ENCODE measurements at regions not wholly inside any gene's neighbourhood (a gene's known extent, or its start where the extent isn't known, plus 50 kb on each side); places are given as distances from the start of the nearest gene placed in this dataset.

DNA sequence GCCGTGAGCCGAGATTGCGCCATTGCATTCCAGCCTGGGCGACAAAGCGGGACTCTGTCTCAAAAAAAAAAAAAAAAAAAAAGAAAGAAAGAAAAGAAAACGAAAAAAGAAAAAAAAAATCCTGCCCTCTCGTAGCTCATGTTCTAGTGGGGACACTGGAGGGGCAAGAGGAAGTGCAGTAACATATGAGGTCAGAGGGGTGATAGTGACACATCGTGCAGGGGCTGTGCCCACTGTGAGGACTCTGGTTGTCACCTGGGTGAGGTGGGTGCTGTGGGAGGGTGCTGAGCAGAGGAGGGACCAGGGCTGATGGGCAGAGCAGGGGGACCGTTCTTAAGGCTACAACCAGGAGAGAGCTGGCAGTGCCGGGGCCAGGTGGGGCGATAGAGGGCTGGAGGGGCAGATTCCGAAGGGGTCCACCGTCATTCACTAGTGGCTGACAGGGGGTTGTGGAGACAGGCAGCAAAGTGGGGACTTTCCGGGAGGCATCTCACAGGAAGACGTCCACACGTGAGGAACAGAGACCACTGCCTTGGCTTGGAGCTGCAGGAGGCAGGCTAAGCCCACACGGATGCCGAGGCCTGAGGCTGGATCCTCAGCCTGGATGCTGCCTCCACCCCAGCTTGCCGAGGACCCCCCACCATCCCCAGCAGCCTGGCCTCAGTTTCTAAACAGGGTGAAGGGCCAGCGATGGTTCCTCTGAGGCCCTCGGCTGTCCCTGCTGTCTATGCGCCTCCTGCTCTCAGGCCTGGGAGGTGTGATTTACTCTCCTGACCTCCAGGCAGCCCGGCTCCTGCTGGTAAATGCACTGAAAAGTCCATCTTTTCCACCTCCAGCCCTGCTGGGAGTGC lies 154.3 kb upstream of the IQSEC1 start:
- no peak for DNase-seq
- Histone ChIP-seq H3K4me1 (ENCODE audit: low read length) (no peaks in the 10 kb centered on the region), H3K27ac (ENCODE audit: low read length) (no peak overlapping the region), H2AFZ (ENCODE audit: low read length) (no peak overlapping the region), H4K20me1 (ENCODE audit: insufficient read depth, low read depth, low read length) (peaks cover 13% of the 10 kb centered on the region; the same call in 1 of the 2 replicates), H3K27me3 (ENCODE audit: low read length) (no peaks in the 10 kb centered on the region), H3K9me3 (ENCODE audit: low read length) (no peaks in the 10 kb centered on the region), H3K36me3 (ENCODE audit: insufficient read depth, low read length) (no peaks in the 10 kb centered on the region), H3K4me3 (ENCODE audit: low read length) (no peak overlapping the region), H3K79me2 (ENCODE audit: low read length) (no peaks in the 10 kb centered on the region), H3K9ac (ENCODE audit: low read length) (no peak overlapping the region), H3K9me2 (replicated peaks; ENCODE audit: insufficient read depth, low read length) (no peaks in the 10 kb centered on the region), H3K4me2 (ENCODE audit: low read depth, low read length, poor library complexity, severe bottlenecking) (no peak overlapping the region)

DNA sequence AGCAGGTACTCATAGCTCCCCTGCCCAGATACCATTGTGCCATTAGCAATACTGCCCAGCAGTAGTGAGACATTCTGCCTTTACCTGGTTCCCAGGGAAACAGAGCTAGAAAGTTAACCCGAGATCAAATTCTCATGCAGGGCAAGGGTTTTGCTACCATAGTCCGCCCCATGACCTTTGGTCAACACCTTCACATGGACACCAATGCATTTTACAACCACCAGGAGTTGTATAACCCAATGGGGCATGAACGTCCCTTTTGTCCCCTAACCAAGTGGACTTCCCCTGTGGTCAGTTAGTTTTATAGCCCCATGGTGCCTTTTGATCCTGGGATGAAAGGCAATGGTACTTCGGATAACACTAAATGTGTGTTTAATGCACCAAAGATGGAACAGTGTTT lies 151.7 kb upstream of the IQSEC1 start:
- Histone ChIP-seq H3K9ac (ENCODE audit: low read length) (no peak overlapping the region), H3K9me3 (ENCODE audit: low read length) (no peaks in the 10 kb centered on the region), H3K27ac (ENCODE audit: low read length) (no peak overlapping the region), H3K79me2 (ENCODE audit: low read length) (no peaks in the 10 kb centered on the region), H3K9me2 (replicated peaks; ENCODE audit: insufficient read depth, low read length) (no peaks in the 10 kb centered on the region), H3K4me1 (ENCODE audit: low read length) (no peaks in the 10 kb centered on the region), H3K4me2 (ENCODE audit: low read depth, low read length, poor library complexity, severe bottlenecking) (no peak overlapping the region), H3K4me3 (ENCODE audit: low read length) (no peak overlapping the region), H4K20me1 (ENCODE audit: insufficient read depth, low read depth, low read length) (peaks cover 18% of the 10 kb centered on the region; the same call in 1 of the 2 replicates), H3K27me3 (ENCODE audit: low read length) (no peaks in the 10 kb centered on the region), H3K36me3 (ENCODE audit: insufficient read depth, low read length) (no peaks in the 10 kb centered on the region), H2AFZ (ENCODE audit: low read length) (no peak overlapping the region)
- no peak for DNase-seq

DNA sequence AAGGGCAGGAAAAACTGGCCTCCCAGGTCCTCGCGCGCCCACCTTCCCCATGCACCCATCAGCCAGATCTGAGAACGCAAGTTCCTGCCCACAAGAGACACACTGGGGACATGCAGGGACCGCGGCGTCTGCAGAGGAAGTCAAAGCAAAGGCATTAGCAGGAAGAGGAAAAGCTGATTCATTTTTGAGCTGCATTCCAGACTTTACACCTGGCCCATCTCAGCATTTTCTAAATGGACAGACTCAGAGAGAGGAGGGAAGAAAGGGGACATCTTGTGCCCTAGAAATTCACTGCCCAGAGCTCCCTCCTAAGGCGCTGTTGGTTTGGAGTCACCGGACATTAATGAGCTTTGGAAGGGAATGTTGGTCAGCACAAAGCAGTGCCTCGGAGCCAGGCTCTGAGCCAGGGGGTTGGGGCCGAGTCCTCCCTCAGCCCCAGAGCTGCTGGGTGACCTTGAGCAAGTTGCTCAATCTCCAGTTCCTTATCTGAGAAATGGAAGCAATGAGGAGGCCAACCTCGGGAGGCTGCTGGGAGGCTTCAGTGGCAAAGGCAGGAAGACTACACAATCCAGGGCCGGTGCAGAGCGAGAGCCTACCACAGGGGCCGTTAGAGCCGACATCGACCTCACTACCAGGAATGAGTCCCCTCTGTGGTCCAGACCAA lies 150.5 kb upstream of the IQSEC1 start:
- H3K4me2 ChIP-seq (ENCODE audit: low read depth, low read length, poor library complexity, severe bottlenecking) = no peak overlapping the region

DNA sequence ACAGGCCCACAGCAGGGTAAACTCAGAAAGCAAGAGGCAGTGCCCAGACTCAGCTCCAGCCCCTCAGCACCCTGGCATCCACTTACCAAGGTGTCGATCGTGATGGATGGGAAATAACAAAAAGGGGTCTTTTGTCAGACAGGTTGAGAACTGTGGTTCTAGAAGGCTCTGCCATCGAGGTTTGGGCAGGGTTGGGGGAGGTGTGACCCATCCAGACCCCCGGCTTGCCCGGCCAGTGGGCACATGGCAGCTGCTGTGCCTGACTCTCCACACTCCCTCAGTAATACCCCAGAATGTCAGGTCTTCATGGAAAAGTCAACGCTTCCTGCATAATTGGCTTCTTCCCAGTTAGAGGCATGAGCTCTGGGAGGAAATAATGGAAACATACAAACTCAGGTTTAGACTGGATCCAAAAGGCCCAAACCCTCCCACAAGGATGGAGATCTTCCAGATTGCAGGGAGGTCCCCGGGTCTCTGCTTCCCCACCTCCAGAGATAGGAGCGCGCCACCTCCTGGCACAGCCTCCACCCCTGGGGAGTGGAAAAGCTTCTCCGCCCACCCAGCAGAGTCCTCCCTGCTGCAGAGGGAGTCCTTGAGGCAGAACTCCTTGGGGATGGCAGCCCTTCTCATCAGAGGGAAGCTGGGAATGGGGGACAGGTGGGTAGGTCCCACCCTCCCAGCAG lies 149.8 kb upstream of the IQSEC1 start:
- H4K20me1 ChIP-seq (ENCODE audit: insufficient read depth, low read depth, low read length) = peaks cover 25% of the 10 kb centered on the region; the same call in 1 of the 2 replicates
- no peaks in the 10 kb centered on the region for H3K4me1 ChIP-seq (ENCODE audit: low read length)
- H3K9me2 ChIP-seq (replicated peaks; ENCODE audit: insufficient read depth, low read length) = no peaks in the 10 kb centered on the region
- no peaks in the 10 kb centered on the region for H3K36me3 ChIP-seq (ENCODE audit: insufficient read depth, low read length)
- no peak overlapping the region for H3K27ac ChIP-seq (ENCODE audit: low read length)
- no peak overlapping the region for H2AFZ ChIP-seq (ENCODE audit: low read length)
- no peaks in the 10 kb centered on the region for H3K79me2 ChIP-seq (ENCODE audit: low read length)
- no peak overlapping the region for H3K4me3 ChIP-seq (ENCODE audit: low read length)
- H3K27me3 ChIP-seq (ENCODE audit: low read length) = no peaks in the 10 kb centered on the region
- no peak overlapping the region for H3K4me2 ChIP-seq (ENCODE audit: low read depth, low read length, poor library complexity, severe bottlenecking)
- no peaks in the 10 kb centered on the region for H3K9me3 ChIP-seq (ENCODE audit: low read length)
- no peak overlapping the region for H3K9ac ChIP-seq (ENCODE audit: low read length)
- DNase-seq = no peak

More for the DNA sequence above, 150.5 kb upstream of the IQSEC1 start:
- peaks cover 20% of the 10 kb centered on the region; the same call in 1 of the 2 replicates for H4K20me1 ChIP-seq (ENCODE audit: insufficient read depth, low read depth, low read length)
- H3K27me3 ChIP-seq (ENCODE audit: low read length) = no peaks in the 10 kb centered on the region
- H3K4me1 ChIP-seq (ENCODE audit: low read length) = no peaks in the 10 kb centered on the region
- H3K4me3 ChIP-seq (ENCODE audit: low read length) = no peak overlapping the region
- no peak overlapping the region for H3K27ac ChIP-seq (ENCODE audit: low read length)
- H3K36me3 ChIP-seq (ENCODE audit: insufficient read depth, low read length) = no peaks in the 10 kb centered on the region
- no peaks in the 10 kb centered on the region for H3K9me2 ChIP-seq (replicated peaks; ENCODE audit: insufficient read depth, low read length)
- no peak overlapping the region for H2AFZ ChIP-seq (ENCODE audit: low read length)
- no peak for DNase-seq
- H3K9ac ChIP-seq (ENCODE audit: low read length) = no peak overlapping the region
- no peaks in the 10 kb centered on the region for H3K9me3 ChIP-seq (ENCODE audit: low read length)
- no peaks in the 10 kb centered on the region for H3K79me2 ChIP-seq (ENCODE audit: low read length)

DNA sequence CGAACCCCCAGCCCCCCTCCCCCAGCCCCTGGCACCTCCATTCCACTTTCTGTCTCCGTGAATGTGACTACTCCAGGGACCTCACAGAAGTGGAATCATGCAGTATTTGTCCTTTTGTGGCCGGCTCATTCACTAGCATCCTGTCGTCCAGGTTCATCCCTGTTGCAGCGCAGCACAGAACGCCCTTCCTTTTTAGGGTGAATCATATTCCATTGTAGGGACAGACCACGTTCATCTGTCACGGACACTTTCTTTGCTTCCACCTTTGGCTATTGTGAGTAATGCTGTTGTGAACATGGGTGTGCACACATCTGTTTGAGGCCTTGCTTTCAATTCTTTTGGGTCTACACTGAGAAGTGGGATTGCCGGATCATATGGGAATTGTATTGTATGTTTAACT lies 148.9 kb upstream of the IQSEC1 start:
- Histone ChIP-seq H4K20me1 (ENCODE audit: insufficient read depth, low read depth, low read length) (peaks cover 32% of the 10 kb centered on the region), H3K9me2 (replicated peaks; ENCODE audit: insufficient read depth, low read length) (no peaks in the 10 kb centered on the region), H3K4me3 (ENCODE audit: low read length) (no peak overlapping the region)

DNA sequence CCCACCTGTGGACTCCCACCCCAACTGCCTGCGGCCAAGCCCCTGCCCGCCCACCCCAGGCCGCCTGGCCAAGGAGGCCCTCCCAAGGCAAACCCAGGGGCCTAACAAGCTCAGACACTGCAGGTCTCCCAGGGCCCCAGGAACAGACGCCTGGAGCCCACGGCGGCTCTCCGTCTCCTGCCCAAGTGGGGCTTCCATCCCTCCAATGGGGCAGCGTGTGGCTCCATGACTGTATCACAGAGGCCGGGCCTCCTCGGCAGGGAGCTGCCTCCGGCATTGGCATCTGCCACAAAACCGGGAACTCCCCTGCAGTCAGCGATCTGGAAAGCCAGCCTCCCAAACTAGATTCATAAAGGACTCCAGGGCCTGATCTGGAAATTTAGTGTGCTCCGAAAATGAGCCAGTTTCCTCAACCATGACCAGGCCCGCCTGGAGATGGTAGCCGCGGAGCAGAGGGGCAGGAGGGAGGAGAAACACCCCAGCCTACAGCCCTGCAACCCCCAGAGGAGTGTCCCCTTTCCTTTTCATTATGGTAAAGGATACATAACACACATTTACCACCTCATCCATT lies 148.3 kb upstream of the IQSEC1 start:
- no peaks in the 10 kb centered on the region for H3K9me3 ChIP-seq (ENCODE audit: low read length)
- H3K9ac ChIP-seq (ENCODE audit: low read length) = no peak overlapping the region
- no peak overlapping the region for H3K27ac ChIP-seq (ENCODE audit: low read length)
- H3K4me2 ChIP-seq (ENCODE audit: low read depth, low read length, poor library complexity, severe bottlenecking) = no peak overlapping the region
- no peaks in the 10 kb centered on the region for H3K27me3 ChIP-seq (ENCODE audit: low read length)
- H3K4me1 ChIP-seq (ENCODE audit: low read length) = no peaks in the 10 kb centered on the region
- H2AFZ ChIP-seq (ENCODE audit: low read length) = no peak overlapping the region
- peaks cover 36% of the 10 kb centered on the region for H4K20me1 ChIP-seq (ENCODE audit: insufficient read depth, low read depth, low read length)
- no peaks in the 10 kb centered on the region for H3K79me2 ChIP-seq (ENCODE audit: low read length)
- no peaks in the 10 kb centered on the region for H3K36me3 ChIP-seq (ENCODE audit: insufficient read depth, low read length)
- no peak for DNase-seq
- H3K4me3 ChIP-seq (ENCODE audit: low read length) = no peak overlapping the region
- H3K9me2 ChIP-seq (replicated peaks; ENCODE audit: insufficient read depth, low read length) = no peaks in the 10 kb centered on the region

More for the DNA sequence above, 148.9 kb upstream of the IQSEC1 start:
- Histone ChIP-seq H3K27ac (ENCODE audit: low read length) (no peak overlapping the region), H3K9me3 (ENCODE audit: low read length) (no peaks in the 10 kb centered on the region), H3K4me2 (ENCODE audit: low read depth, low read length, poor library complexity, severe bottlenecking) (no peak overlapping the region), H3K79me2 (ENCODE audit: low read length) (no peaks in the 10 kb centered on the region), H3K4me1 (ENCODE audit: low read length) (no peaks in the 10 kb centered on the region), H3K27me3 (ENCODE audit: low read length) (no peaks in the 10 kb centered on the region), H3K9ac (ENCODE audit: low read length) (no peak overlapping the region), H2AFZ (ENCODE audit: low read length) (no peak overlapping the region), H3K36me3 (ENCODE audit: insufficient read depth, low read length) (no peaks in the 10 kb centered on the region)
- no peak for DNase-seq

DNA sequence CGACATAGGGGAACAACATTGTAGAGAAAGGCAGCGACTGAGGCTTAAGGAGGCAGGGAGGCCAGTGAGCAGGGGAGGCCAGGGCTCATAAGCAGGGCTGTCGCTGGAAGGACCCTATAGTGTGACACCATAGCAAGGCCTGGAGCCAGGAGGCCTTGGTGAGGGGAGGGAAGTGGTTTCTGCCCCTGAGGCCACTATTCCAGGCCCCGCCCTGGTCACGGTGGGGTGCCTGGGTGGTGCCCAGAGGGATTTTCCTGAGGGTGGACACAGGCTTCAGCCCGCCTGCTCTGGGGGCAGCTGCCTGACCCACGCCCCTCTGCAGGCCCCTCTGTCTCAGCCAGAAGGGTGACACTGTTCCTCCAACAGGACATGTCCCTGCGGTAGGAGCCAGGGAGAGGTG lies 147.8 kb upstream of the IQSEC1 start:
- Histone ChIP-seq H3K27ac (ENCODE audit: low read length) (no peak overlapping the region), H2AFZ (ENCODE audit: low read length) (no peak overlapping the region), H3K79me2 (ENCODE audit: low read length) (no peaks in the 10 kb centered on the region), H3K9me3 (ENCODE audit: low read length) (no peaks in the 10 kb centered on the region), H3K9me2 (replicated peaks; ENCODE audit: insufficient read depth, low read length) (no peaks in the 10 kb centered on the region), H3K4me3 (ENCODE audit: low read length) (no peak overlapping the region), H3K4me2 (ENCODE audit: low read depth, low read length, poor library complexity, severe bottlenecking) (no peak overlapping the region), H3K4me1 (ENCODE audit: low read length) (no peaks in the 10 kb centered on the region), H3K36me3 (ENCODE audit: insufficient read depth, low read length) (no peaks in the 10 kb centered on the region), H3K9ac (ENCODE audit: low read length) (no peak overlapping the region), H4K20me1 (ENCODE audit: insufficient read depth, low read depth, low read length) (peaks cover 41% of the 10 kb centered on the region), H3K27me3 (ENCODE audit: low read length) (no peaks in the 10 kb centered on the region)
- DNase-seq = no peak

DNA sequence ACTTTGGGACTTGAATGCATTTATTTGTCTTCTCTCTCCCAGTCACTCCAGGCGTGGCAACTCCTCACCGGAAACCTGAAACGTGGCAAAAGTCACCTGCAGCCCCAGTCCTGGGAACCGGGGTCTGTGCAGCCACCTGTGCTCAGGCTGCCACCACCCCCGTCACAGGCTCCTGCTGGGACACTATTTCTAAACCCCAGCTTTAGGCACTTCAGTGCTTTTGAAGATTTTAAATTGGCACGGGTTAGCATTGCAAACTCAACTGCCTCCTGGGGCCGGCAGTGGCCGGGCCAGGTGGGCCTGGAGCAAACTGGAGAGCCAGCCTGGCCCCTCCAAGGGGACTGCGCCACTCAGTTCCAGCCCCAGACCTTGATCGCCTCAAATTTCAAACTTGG lies 146.7 kb upstream of the IQSEC1 start:
- Histone ChIP-seq H2AFZ (ENCODE audit: low read length) (no peak overlapping the region), H3K9me3 (ENCODE audit: low read length) (no peaks in the 10 kb centered on the region), H3K9me2 (replicated peaks; ENCODE audit: insufficient read depth, low read length) (no peaks in the 10 kb centered on the region), H3K36me3 (ENCODE audit: insufficient read depth, low read length) (no peaks in the 10 kb centered on the region), H3K27ac (ENCODE audit: low read length) (no peak overlapping the region), H3K4me1 (ENCODE audit: low read length) (no peaks in the 10 kb centered on the region), H4K20me1 (ENCODE audit: insufficient read depth, low read depth, low read length) (peaks cover 50% of the 10 kb centered on the region), H3K4me3 (ENCODE audit: low read length) (no peak overlapping the region), H3K4me2 (ENCODE audit: low read depth, low read length, poor library complexity, severe bottlenecking) (no peak overlapping the region), H3K79me2 (ENCODE audit: low read length) (no peaks in the 10 kb centered on the region), H3K9ac (ENCODE audit: low read length) (no peak overlapping the region), H3K27me3 (ENCODE audit: low read length) (no peaks in the 10 kb centered on the region)
- no peak for DNase-seq

Measured in Karpas-422 (cell line).